ENCODE measurements at regions not wholly inside any gene's neighbourhood (a gene's known extent, or its start where the extent isn't known, plus 50 kb on each side); places are given as distances from the start of the nearest gene placed in this dataset.

- TF ChIP-seq CHD2 (IDR thresholded peaks at IDR 0.05; ENCODE audit: low read length, partially characterized antibody) (no peak), CTCF (IDR thresholded peaks at IDR 0.05) (no peak), TAF1 (IDR thresholded peaks at IDR 0.05; ENCODE audit: borderline replicate concordance, low read depth, low read length) (no peak), RAD21 (IDR thresholded peaks at IDR 0.05; ENCODE audit: low read length) (no peak)
These were observed 76.2 kb upstream of the OLIG3 start for GRCh38 chr6:137570393-137570792.

All from SK-N-SH (cell line).